Stimulated activated CD8-positive, alpha-beta memory T cell treated with anti-CD3 and anti-CD28 coated beads, Interleukin-7, amount 100 ng/mL, for 48 hours (primary cell): ENCODE measurements at regions not wholly inside any gene's neighbourhood (a gene's known extent, or its start where the extent isn't known, plus 50 kb on each side); places are given as distances from the start of the nearest gene placed in this dataset.

ENCODE experiments used
- DNase-seq, 2 donors: peaks; one replicate each; pipeline ENCODE4 v3.0.0-alpha.2; 2020; ENCODE audit warnings: low read depth in 1 of 2; ENCODE audit errors: extremely low read depth in 1 of 2

GRCh38 chr6:144335311-144335861 lies 50.3 kb downstream of the UTRN start:
- DNase-seq, result no peak

GRCh38 chr6:144335914-144336313 lies 50.8 kb downstream of the UTRN start:
- DNase-seq, result no peak

GRCh38 chr6:144336900-144337299 lies 51.8 kb downstream of the UTRN start:
- no peak for DNase-seq

GRCh38 chr6:144338474-144338873 lies 53.3 kb downstream of the UTRN start:
- DNase-seq, result no peak

- no peak for DNase-seq
Measured at GRCh38 chr6:144338951-144339700, 54.0 kb downstream of the UTRN start.

GRCh38 chr6:144339859-144340452 lies 54.8 kb downstream of the UTRN start:
- DNase-seq, result no peak

GRCh38 chr6:144340541-144341371 lies 55.6 kb downstream of the UTRN start:
- DNase-seq, result no peak

GRCh38 chr6:144341831-144342527 lies 56.8 kb downstream of the UTRN start:
- no peak for DNase-seq

- DNase-seq, result no peak
Measured at GRCh38 chr6:144343701-144344428, 58.7 kb downstream of the UTRN start.

- DNase-seq, result no peak
Measured at GRCh38 chr6:144344646-144345045, 59.5 kb downstream of the UTRN start.

GRCh38 chr6:144345451-144345850 lies 60.3 kb downstream of the UTRN start:
- no peak for DNase-seq

GRCh38 chr6:144346719-144347447 lies 61.7 kb downstream of the UTRN start:
- no peak for DNase-seq

GRCh38 chr6:144347448-144347759 lies 62.3 kb downstream of the UTRN start:
- DNase-seq, result no peak

- no peak for DNase-seq
Measured at GRCh38 chr6:144347933-144348332, 62.8 kb downstream of the UTRN start.

GRCh38 chr6:144349690-144350527 lies 64.8 kb downstream of the UTRN start:
- no peak for DNase-seq

- DNase-seq, result no peak
Measured at GRCh38 chr6:144350528-144350880, 65.4 kb downstream of the UTRN start.

- no peak for DNase-seq
Measured at GRCh38 chr6:144351379-144352127, 66.4 kb downstream of the UTRN start.

GRCh38 chr6:144352331-144352730 lies 67.2 kb downstream of the UTRN start:
- DNase-seq, result no peak
